GM21786 (cell line): ENCODE measurements at regions not wholly inside any gene's neighbourhood (a gene's known extent, or its start where the extent isn't known, plus 50 kb on each side); places are given as distances from the start of the nearest gene placed in this dataset.

Experiments
- ATAC-seq: cut with Tn5 transposase; IDR thresholded peaks from one replicate; pipeline ENCODE4 v1.9.1; 2021; ENCODE audit not compliant: unreplicated experiment

DNA sequence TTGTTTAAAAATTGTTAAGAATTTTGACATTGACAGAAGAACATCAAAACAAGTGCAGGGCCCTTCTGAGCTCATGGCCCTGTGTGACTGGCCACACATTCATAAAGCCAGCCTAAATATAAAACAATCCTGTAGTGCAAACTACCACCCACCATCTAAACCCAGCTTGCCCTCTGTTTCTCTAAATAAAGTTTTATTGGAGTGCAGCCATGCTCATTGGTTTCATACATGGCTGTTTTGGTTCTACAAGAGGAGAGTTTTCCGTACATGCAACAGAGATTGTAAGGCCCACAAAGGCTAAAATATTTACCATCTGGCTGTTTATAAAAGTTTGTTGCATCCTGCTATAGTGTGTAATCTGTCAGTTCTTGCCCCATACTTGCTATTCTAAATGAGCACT lies 54.6 kb upstream of the TRIM24 start:
- ATAC-seq, result no peak

DNA sequence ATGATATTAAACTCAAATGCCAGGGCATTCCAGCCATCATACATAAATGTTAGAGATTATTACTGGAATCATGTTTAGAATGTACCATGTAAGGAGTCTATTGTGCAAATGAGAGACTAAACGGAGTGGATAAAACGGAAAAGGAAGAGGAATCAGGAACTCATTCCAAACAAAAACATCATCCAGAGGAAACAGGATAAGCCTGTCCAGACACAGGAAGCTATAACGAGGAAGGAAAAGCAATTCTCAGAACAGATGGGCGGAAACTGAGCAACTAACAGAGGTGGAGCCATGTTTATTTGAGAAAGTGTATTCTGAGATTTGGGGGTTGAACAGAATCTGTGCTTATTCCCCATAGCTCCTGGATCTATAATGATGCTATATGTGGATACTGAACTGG lies 52.3 kb upstream of the TRIM24 start:
- no peak for ATAC-seq
